Right lobe of liver (tissue), 6 donors: ENCODE measurements at regions not wholly inside any gene's neighbourhood (a gene's known extent, or its start where the extent isn't known, plus 50 kb on each side); places are given as distances from the start of the nearest gene placed in this dataset.
"Not testable (repeated sequence)": the region's sequence is repeated elsewhere in the genome, so short reads cannot be mapped to it uniquely, and the experiment has no call there.

Experiments used
- ATAC-seq, 4 donors: fragments of 200-7000 bp; cut with Tn5 transposase; one replicate each; pipeline ENCODE4 v1.9.1; 2020; ENCODE audit warnings: mild to moderate bottlenecking in 4 of 4, moderate library complexity in 4 of 4
- DNase-seq, 3 donors: peaks; one replicate each; pipeline ENCODE4 v3.0.0-alpha.2; 2020
- H3K27ac ChIP-seq, 3 donors: fragments of 200-600 bp; one replicate each; pipeline ENCODE4 v1.8.0; 2022
- H3K27me3 ChIP-seq, 2 donors: fragments of 200-600 bp; one replicate each; pipeline ENCODE4 v1.8.0; 2022
- H3K36me3 ChIP-seq, 4 donors: fragments of 200-600 bp; sonication (generic) in 1 of 4; one replicate each; pipeline versions ENCODE4 v1.5.1 to v1.8.0; 2017 to 2022; ENCODE audit warnings: control low read depth in 1 of 4
- H3K4me1 ChIP-seq, 4 donors: fragments of 200-600 bp; sonication (generic) in 1 of 4; one replicate each; pipeline versions ENCODE4 v1.5.1 to v1.8.0; 2017 to 2022; ENCODE audit warnings: control low read depth in 1 of 4
- H3K4me3 ChIP-seq, 3 donors: fragments of 200-600 bp; one replicate each; pipeline ENCODE4 v1.8.0; 2022
- H3K9me3 ChIP-seq, 4 donors: fragments of 200-600 bp; sonication (generic) in 1 of 4; one replicate each; pipeline versions ENCODE4 v1.5.1 to v1.8.0; 2017 to 2022; ENCODE audit warnings: control low read depth in 1 of 4
- CTCF ChIP-seq, 4 donors: fragments of 200-600 bp in 3 of 4; fragments of 450-650 bp in 1 of 4; IDR thresholded peaks; one replicate each; pipeline versions ENCODE4 v1.5.1 to v1.8.0; 2016 to 2022; ENCODE audit warnings: antibody characterized with exemption in 4 of 4, mild to moderate bottlenecking in 2 of 4
- POLR2A ChIP-seq: fragments of 450-650 bp; IDR thresholded peaks from one replicate; pipeline ENCODE4 v1.6.1; 2017; ENCODE audit warnings: antibody characterized with exemption, mild to moderate bottlenecking
- WGBS: methylation state at CpG from one replicate; pipeline ENCODE4 v1.1.6; 2018; ENCODE audit warnings: low coverage, low lambda C conversion rate; ENCODE audit not compliant: insufficient coverage; ENCODE audit errors: missing lambda C conversion rate; 5-methylcytosine and 5-hydroxymethylcytosine counted together
- intact Hi-C, 2 donors: fragments of 100-400 bp; cut with DNase I; formaldehyde crosslinking; loops; one replicate each; pipeline versions ENCODE4 v1.11.2 to v1.14.1; 2022
- donor health status: DM: no; HTN: yes; CAD: no.
- donor health status: DM: no; HTN: no; CAD: no.
- donor health status: DM: no; HTN: no; CAD: no.
- donor health status: DM: no; HTN: yes; CAD: no.
- donor health status: DM: no; HTN: yes; CAD: no.

- no peaks in the 10 kb centered on the region for H3K9me3 ChIP-seq
- H3K27ac ChIP-seq, result no peak overlapping the region
- no peaks in the 10 kb centered on the region for H3K4me1 ChIP-seq
- TF ChIP-seq CTCF (IDR thresholded peaks at IDR 0.05), result no peak
- no peak for TF ChIP-seq POLR2A
- 40% methylated on average over 4 of the region's 4 CpGs for WGBS
- intact Hi-C loops, result no loop called here
- DNase-seq (no peak), ATAC-seq (no peak)
- no peaks in the 10 kb centered on the region for H3K36me3 ChIP-seq
- H3K4me3 ChIP-seq, result no peak overlapping the region
- H3K27me3 ChIP-seq, result no peaks in the 10 kb centered on the region
Measured at GRCh38 chr2:16184341-16184890, 244.1 kb downstream of the MYCN start.

GRCh38 chr2:16183345-16183744, 243.0 kb downstream of the MYCN start:
- no peaks in the 10 kb centered on the region for H3K36me3 ChIP-seq
- H3K9me3 ChIP-seq, result no peaks in the 10 kb centered on the region
- no peak overlapping the region for H3K27ac ChIP-seq
- no peak overlapping the region for H3K4me3 ChIP-seq
- 100% methylated on average over 3 of the region's 3 CpGs for WGBS
- TF ChIP-seq POLR2A (no peak), CTCF (IDR thresholded peaks at IDR 0.05) (no peak)
- DNase-seq (no peak), ATAC-seq (no peak)
- H3K27me3 ChIP-seq, result no peaks in the 10 kb centered on the region
- intact Hi-C loops, result no loop called here
- no peaks in the 10 kb centered on the region for H3K4me1 ChIP-seq

GRCh38 chr2:16182841-16183240, 242.5 kb downstream of the MYCN start:
- Histone ChIP-seq H3K27me3 (no peaks in the 10 kb centered on the region), H3K36me3 (no peaks in the 10 kb centered on the region), H3K4me3 (no peak overlapping the region), H3K4me1 (no peaks in the 10 kb centered on the region), H3K9me3 (no peaks in the 10 kb centered on the region), H3K27ac (no peak overlapping the region)
- intact Hi-C loops, result no loop called here
- ATAC-seq, result no peak
- no peak for TF ChIP-seq CTCF (IDR thresholded peaks at IDR 0.05)
- TF ChIP-seq POLR2A, result no peak
- DNase-seq, result no peak

GRCh38 chr2:16182311-16182815, 242.0 kb downstream of the MYCN start:
- H3K27me3 ChIP-seq, DNase-seq, H3K9me3 ChIP-seq, intact Hi-C loops, H3K4me3 ChIP-seq, H3K4me1 ChIP-seq, H3K36me3 ChIP-seq, H3K27ac ChIP-seq, ATAC-seq: not testable (repeated sequence)
- 81% methylated on average over 2 of the region's 2 CpGs for WGBS

- Histone ChIP-seq H3K27me3 (no peaks in the 10 kb centered on the region), H3K36me3 (no peaks in the 10 kb centered on the region), H3K9me3 (no peaks in the 10 kb centered on the region), H3K27ac (no peak overlapping the region), H3K4me3 (no peak overlapping the region), H3K4me1 (no peaks in the 10 kb centered on the region)
- intact Hi-C loops, result no loop called here
- DNase-seq, result no peak
- WGBS, result 87% methylated on average over 7 of the region's 8 CpGs
- no peak for ATAC-seq
- no peak for TF ChIP-seq CTCF (IDR thresholded peaks at IDR 0.05)
- TF ChIP-seq POLR2A, result no peak
Measured at GRCh38 chr2:16181741-16182090, 241.4 kb downstream of the MYCN start.
